AG09319 (cell line): ENCODE measurements at regions not wholly inside any gene's neighbourhood (a gene's known extent, or its start where the extent isn't known, plus 50 kb on each side); places are given as distances from the start of the nearest gene placed in this dataset.

Source experiments
- DNase-seq: peaks from one replicate; pipeline ENCODE4 v3.0.0-alpha.2; 2010; ENCODE audit warnings: low read depth; ENCODE audit errors: extremely low read depth
- CTCF ChIP-seq: IDR thresholded peaks from 2 replicates; pipeline ENCODE4 v1.5.1; 2011; ENCODE audit warnings: low read depth, mild to moderate bottlenecking, inconsistent platforms, low read length, moderate library complexity

GRCh38 chr3:118097226-118097625 is 937.4 kb downstream of the IGSF11 start:
- TF ChIP-seq CTCF, result no peak
- no peak for DNase-seq

DNA sequence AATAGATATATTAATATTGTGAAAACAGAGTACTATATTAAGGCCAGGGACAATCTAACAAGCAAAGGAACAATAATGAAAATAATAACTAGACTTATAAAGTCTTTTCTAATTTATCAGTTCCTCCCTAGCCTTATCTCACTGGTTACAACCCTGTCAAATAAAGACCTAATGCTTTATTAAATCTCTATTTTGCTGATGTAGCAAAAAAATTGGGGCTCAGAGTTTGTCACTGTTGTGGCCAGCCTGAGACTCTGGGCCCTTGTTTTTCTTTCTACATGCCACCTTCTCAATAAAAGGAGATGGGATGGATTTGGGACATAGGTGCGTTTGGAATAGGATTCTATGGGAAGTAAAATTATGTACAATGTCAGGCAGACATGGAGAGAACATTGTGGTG is 937.0 kb downstream of the IGSF11 start:
- no peak for DNase-seq
- no peak for TF ChIP-seq CTCF

- TF ChIP-seq CTCF, result no peak
- no peak for DNase-seq
Observed at GRCh38 chr3:118098827-118099226, 935.8 kb downstream of the IGSF11 start.

- DNase-seq, result no peak
- no peak for TF ChIP-seq CTCF
Observed at GRCh38 chr3:118101891-118102290, 932.8 kb downstream of the IGSF11 start.

DNA sequence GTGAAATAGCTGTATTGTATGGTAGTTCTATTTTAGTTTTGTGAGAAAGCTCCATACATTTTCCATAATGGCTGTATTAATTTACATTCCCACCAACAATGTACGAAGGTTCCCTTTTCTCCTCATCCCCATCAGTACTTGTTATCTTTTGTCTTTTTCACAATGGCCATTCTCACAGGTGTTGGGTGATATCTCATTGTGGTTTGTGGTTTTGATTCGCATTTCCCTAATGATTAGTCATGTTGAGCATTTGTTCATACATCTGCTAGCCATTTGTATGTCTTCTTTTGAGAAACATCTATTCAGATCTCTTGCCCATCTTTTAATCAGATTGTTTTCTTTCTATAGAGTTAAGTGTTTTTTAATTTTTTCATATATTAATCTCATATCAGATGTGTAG is 931.9 kb downstream of the IGSF11 start:
- DNase-seq, result no peak
- no peak for TF ChIP-seq CTCF

- DNase-seq, result no peak
- no peak for TF ChIP-seq CTCF
Observed at GRCh38 chr3:118108201-118108600, 926.4 kb downstream of the IGSF11 start.

DNA sequence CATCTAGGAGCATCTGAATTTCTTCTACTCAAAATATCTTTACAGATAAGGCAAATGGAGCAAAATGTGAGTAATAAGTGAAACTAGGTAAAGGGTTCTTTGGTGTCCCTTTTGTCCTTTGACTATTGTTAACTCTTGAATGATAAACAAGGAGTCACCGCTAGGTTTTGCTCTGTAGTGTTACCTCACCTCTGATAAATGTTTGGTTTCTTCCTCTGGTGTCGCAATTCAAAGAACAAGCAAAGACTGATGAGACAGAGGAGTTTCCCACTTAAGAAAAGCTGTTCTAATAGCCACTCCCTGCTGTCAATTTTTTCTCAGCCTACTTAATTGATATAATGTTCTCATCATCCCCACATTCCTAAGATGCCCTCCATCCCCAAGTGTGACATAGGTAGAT is 925.9 kb downstream of the IGSF11 start:
- DNase-seq, result no peak
- TF ChIP-seq CTCF, result no peak

- TF ChIP-seq CTCF, result no peak
- DNase-seq, result no peak
Observed at GRCh38 chr3:118110211-118110610, 924.4 kb downstream of the IGSF11 start.
